Progenitor cell of endocrine pancreas (in vitro differentiated cells): ENCODE measurements at regions not wholly inside any gene's neighbourhood (a gene's known extent, or its start where the extent isn't known, plus 50 kb on each side); places are given as distances from the start of the nearest gene placed in this dataset.

ENCODE experiments used
- DNase-seq: peaks from one replicate; pipeline ENCODE4 v3.0.0; 2021; ENCODE audit warnings: low spot score; ENCODE audit not compliant: unreplicated experiment
- H3K27ac Mint-ChIP-seq: 2 replicates; pipeline ENCODE4 v1.8.0; 2021; ENCODE audit warnings: mild to moderate bottlenecking, moderate library complexity, mixed read lengths
- H3K27me3 Mint-ChIP-seq: 2 replicates; pipeline ENCODE4 v1.8.0; 2021; ENCODE audit warnings: mixed read lengths
- H3K36me3 Mint-ChIP-seq: 2 replicates; pipeline ENCODE4 v1.8.0; 2022; ENCODE audit warnings: mixed read lengths; ENCODE audit not compliant: insufficient read depth
- H3K4me1 Mint-ChIP-seq: 2 replicates; pipeline ENCODE4 v1.8.0; 2021; ENCODE audit warnings: low read depth, mixed read lengths
- H3K4me3 Mint-ChIP-seq: 2 replicates; pipeline ENCODE4 v1.8.0; 2021; ENCODE audit warnings: low read depth, mild to moderate bottlenecking, moderate library complexity, mixed read lengths
- H3K9me3 Mint-ChIP-seq: 2 replicates; pipeline ENCODE4 v1.8.0; 2021; ENCODE audit warnings: low read depth, mixed read lengths
- CTCF ChIP-seq: fragments of 200-600 bp; sonication (generic); IDR thresholded peaks from one replicate; pipeline ENCODE4 v1.5.0; 2021; ENCODE audit warnings: antibody characterized with exemption, mild to moderate bottlenecking; ENCODE audit not compliant: unreplicated experiment

GRCh38 chr1:219534991-219535390 is 77.9 kb downstream of the ZC3H11B start:
- TF ChIP-seq CTCF = no peak
- Mint-ChIP-seq H3K36me3 (no peaks in the 10 kb centered on the region), H3K9me3 (peaks cover 3% of the 10 kb centered on the region), H3K4me1 (peaks cover 5% of the 10 kb centered on the region), H3K4me3 (no peak overlapping the region), H3K27ac (no peak overlapping the region), H3K27me3 (no peaks in the 10 kb centered on the region)
- no peak for DNase-seq

GRCh38 chr1:219533280-219533679 is 79.6 kb downstream of the ZC3H11B start:
- no peak overlapping the region for H3K4me3 Mint-ChIP-seq
- H3K27me3 Mint-ChIP-seq = no peaks in the 10 kb centered on the region
- no peak for DNase-seq
- no peak overlapping the region for H3K27ac Mint-ChIP-seq
- no peak for TF ChIP-seq CTCF
- peaks cover 3% of the 10 kb centered on the region for H3K9me3 Mint-ChIP-seq
- H3K4me1 Mint-ChIP-seq = peaks cover 5% of the 10 kb centered on the region
- no peaks in the 10 kb centered on the region for H3K36me3 Mint-ChIP-seq

GRCh38 chr1:219529116-219529515 is 83.8 kb downstream of the ZC3H11B start:
- H3K4me1 Mint-ChIP-seq = no peaks in the 10 kb centered on the region
- no peak for TF ChIP-seq CTCF
- peaks cover 3% of the 10 kb centered on the region for H3K9me3 Mint-ChIP-seq
- H3K4me3 Mint-ChIP-seq = no peak overlapping the region
- H3K36me3 Mint-ChIP-seq = no peaks in the 10 kb centered on the region
- no peak overlapping the region for H3K27ac Mint-ChIP-seq
- H3K27me3 Mint-ChIP-seq = no peaks in the 10 kb centered on the region
- DNase-seq = no peak

- TF ChIP-seq CTCF = no peak
- Mint-ChIP-seq H3K27me3 (no peaks in the 10 kb centered on the region), H3K4me1 (no peaks in the 10 kb centered on the region), H3K9me3 (peaks cover 3% of the 10 kb centered on the region), H3K36me3 (no peaks in the 10 kb centered on the region), H3K27ac (no peak overlapping the region), H3K4me3 (no peak overlapping the region)
- no peak for DNase-seq
Observed at GRCh38 chr1:219528633-219529032, 84.3 kb downstream of the ZC3H11B start.

GRCh38 chr1:219527994-219528393 is 84.9 kb downstream of the ZC3H11B start:
- DNase-seq = no peak
- H3K36me3 Mint-ChIP-seq = no peaks in the 10 kb centered on the region
- no peak overlapping the region for H3K4me3 Mint-ChIP-seq
- no peaks in the 10 kb centered on the region for H3K27me3 Mint-ChIP-seq
- no peak overlapping the region for H3K27ac Mint-ChIP-seq
- H3K4me1 Mint-ChIP-seq = no peaks in the 10 kb centered on the region
- H3K9me3 Mint-ChIP-seq = peaks cover 3% of the 10 kb centered on the region
- TF ChIP-seq CTCF = no peak
